ENCODE measurements at regions not wholly inside any gene's neighbourhood (a gene's known extent, or its start where the extent isn't known, plus 50 kb on each side); places are given as distances from the start of the nearest gene placed in this dataset.

- H3K27ac Mint-ChIP-seq = no peak overlapping the region
- TF ChIP-seq CTCF (IDR thresholded peaks at IDR 0.05; ENCODE audit: unreplicated experiment) = no peak
- H3K9me3 Mint-ChIP-seq (ENCODE audit: low read depth) = peaks cover 33% of the 10 kb centered on the region
- H3K27me3 Mint-ChIP-seq = no peaks in the 10 kb centered on the region
- H3K36me3 Mint-ChIP-seq (ENCODE audit: insufficient read depth) = peaks cover 7% of the 10 kb centered on the region
- H3K4me1 Mint-ChIP-seq (ENCODE audit: low read depth) = no peaks in the 10 kb centered on the region
- H3K4me3 Mint-ChIP-seq (ENCODE audit: low read depth) = no peak overlapping the region
- DNase-seq (ENCODE audit: low spot score, unreplicated experiment) = no peak
Measured at GRCh38 chr14:101169267-101169666, 265.7 kb upstream of the RTL1 start.

- H3K27me3 Mint-ChIP-seq = no peaks in the 10 kb centered on the region
Measured at GRCh38 chr14:101171650-101172049, 268.1 kb upstream of the RTL1 start.

GRCh38 chr14:101173698-101174521, 270.4 kb upstream of the RTL1 start:
- peaks cover 8% of the 10 kb centered on the region for H3K9me3 Mint-ChIP-seq (ENCODE audit: low read depth)
- peaks cover 3% of the 10 kb centered on the region for H3K27me3 Mint-ChIP-seq
- no peaks in the 10 kb centered on the region for H3K36me3 Mint-ChIP-seq (ENCODE audit: insufficient read depth)
- no peaks in the 10 kb centered on the region for H3K4me1 Mint-ChIP-seq (ENCODE audit: low read depth)
- H3K27ac Mint-ChIP-seq = no peak overlapping the region
- no peak overlapping the region for H3K4me3 Mint-ChIP-seq (ENCODE audit: low read depth)
- DNase-seq (ENCODE audit: low spot score, unreplicated experiment) = no peak
- TF ChIP-seq CTCF (IDR thresholded peaks at IDR 0.05; ENCODE audit: unreplicated experiment) = no peak

More at GRCh38 chr14:101171650-101172049, 268.1 kb upstream of the RTL1 start:
- no peak overlapping the region for H3K4me3 Mint-ChIP-seq (ENCODE audit: low read depth)
- no peak for TF ChIP-seq CTCF (IDR thresholded peaks at IDR 0.05; ENCODE audit: unreplicated experiment)
- no peak for DNase-seq (ENCODE audit: low spot score, unreplicated experiment)
- H3K4me1 Mint-ChIP-seq (ENCODE audit: low read depth) = no peaks in the 10 kb centered on the region
- peaks cover 21% of the 10 kb centered on the region for H3K9me3 Mint-ChIP-seq (ENCODE audit: low read depth)
- peaks cover 6% of the 10 kb centered on the region for H3K36me3 Mint-ChIP-seq (ENCODE audit: insufficient read depth)
- no peak overlapping the region for H3K27ac Mint-ChIP-seq

- Mint-ChIP-seq H3K27me3 (peaks cover 3% of the 10 kb centered on the region), H3K4me1 (ENCODE audit: low read depth) (no peaks in the 10 kb centered on the region), H3K27ac (no peak overlapping the region), H3K36me3 (ENCODE audit: insufficient read depth) (no peaks in the 10 kb centered on the region), H3K9me3 (ENCODE audit: low read depth) (peaks cover 8% of the 10 kb centered on the region), H3K4me3 (ENCODE audit: low read depth) (no peak overlapping the region)
- TF ChIP-seq CTCF (IDR thresholded peaks at IDR 0.05; ENCODE audit: unreplicated experiment) = no peak
- DNase-seq (ENCODE audit: low spot score, unreplicated experiment) = no peak
Measured at GRCh38 chr14:101174522-101174838, 271.0 kb upstream of the RTL1 start.

- Mint-ChIP-seq H3K36me3 (ENCODE audit: insufficient read depth) (no peaks in the 10 kb centered on the region), H3K27ac (no peak overlapping the region), H3K27me3 (peaks cover 3% of the 10 kb centered on the region), H3K9me3 (ENCODE audit: low read depth) (peaks cover 9% of the 10 kb centered on the region), H3K4me3 (ENCODE audit: low read depth) (no peak overlapping the region), H3K4me1 (ENCODE audit: low read depth) (no peaks in the 10 kb centered on the region)
- DNase-seq (ENCODE audit: low spot score, unreplicated experiment) = no peak
- TF ChIP-seq CTCF (IDR thresholded peaks at IDR 0.05; ENCODE audit: unreplicated experiment) = no peak
Measured at GRCh38 chr14:101174980-101175606, 271.6 kb upstream of the RTL1 start.

Measured in progenitor cell of endocrine pancreas (in vitro differentiated cells).